ENCODE measurements at regions not wholly inside any gene's neighbourhood (a gene's known extent, or its start where the extent isn't known, plus 50 kb on each side); places are given as distances from the start of the nearest gene placed in this dataset.

GRCh38 chr16:66146798-66147197 is 219.7 kb upstream of the CDH5 start:
- TF ChIP-seq CTCF (IDR thresholded peaks at IDR 0.05) (no peak), POLR2A (IDR thresholded peaks at IDR 0.05) (no peak)

All from Peyer's patch (tissue), 4 donors.